HG02759 (cell line): ENCODE measurements at regions not wholly inside any gene's neighbourhood (a gene's known extent, or its start where the extent isn't known, plus 50 kb on each side); places are given as distances from the start of the nearest gene placed in this dataset.

Experiments used
- ATAC-seq: cut with Tn5 transposase; IDR thresholded peaks from one replicate; pipeline ENCODE4 v1.9.1; 2021; ENCODE audit warnings: mild to moderate bottlenecking, moderate library complexity; ENCODE audit not compliant: unreplicated experiment

DNA sequence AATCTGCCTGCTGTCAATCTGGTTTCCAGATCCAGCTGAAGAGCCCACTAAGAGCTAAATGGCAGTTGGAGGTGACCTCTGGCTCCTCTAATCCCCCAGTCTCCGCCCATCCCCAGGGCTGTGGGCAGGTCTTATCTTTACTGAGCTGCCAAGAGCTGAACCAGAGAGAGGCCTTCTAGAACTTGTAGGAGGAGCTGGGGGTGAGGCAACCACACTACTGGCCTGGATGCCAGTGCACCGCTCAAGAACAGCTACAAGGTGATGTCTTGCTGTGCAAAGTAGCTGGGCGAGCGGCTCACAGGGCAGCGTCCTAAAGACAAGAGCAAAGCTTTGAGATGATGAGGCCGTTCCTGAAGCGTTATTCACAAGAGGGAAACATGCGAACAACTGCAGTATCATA lies 374.6 kb downstream of the CTTN start:
- no peak for ATAC-seq

DNA sequence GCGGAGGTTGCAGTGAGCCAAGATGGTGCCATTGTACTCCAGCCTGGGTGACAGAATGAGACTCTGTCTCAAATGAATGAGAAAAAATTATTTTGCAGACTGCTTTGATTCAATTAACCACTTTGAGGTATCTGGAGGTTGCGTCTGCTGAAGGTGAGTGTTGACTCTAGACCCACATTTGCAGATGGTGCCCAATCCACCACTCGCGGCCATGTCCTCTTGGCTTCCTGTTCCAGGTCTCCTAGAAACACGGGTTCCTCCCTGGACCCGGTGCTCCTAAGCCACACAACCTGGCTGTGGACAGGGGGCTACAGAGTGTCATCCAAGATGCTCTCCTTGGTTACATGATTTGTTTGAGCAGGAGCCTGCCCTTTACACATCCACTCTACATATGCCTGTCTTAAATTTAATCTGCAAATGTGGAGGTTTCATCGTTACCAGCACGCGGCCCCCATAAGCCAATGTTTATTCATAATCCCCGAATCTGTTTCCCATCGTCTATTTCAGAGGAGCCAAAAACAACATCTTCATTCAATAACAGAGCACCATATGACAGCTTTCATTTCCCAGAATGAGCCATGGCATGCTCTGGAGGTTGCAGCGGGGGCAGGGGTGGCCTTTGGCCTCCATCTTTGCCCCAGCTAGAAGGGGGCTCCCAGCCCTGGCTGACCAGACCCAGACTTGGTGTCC lies 377.2 kb downstream of the CTTN start:
- no peak for ATAC-seq

DNA sequence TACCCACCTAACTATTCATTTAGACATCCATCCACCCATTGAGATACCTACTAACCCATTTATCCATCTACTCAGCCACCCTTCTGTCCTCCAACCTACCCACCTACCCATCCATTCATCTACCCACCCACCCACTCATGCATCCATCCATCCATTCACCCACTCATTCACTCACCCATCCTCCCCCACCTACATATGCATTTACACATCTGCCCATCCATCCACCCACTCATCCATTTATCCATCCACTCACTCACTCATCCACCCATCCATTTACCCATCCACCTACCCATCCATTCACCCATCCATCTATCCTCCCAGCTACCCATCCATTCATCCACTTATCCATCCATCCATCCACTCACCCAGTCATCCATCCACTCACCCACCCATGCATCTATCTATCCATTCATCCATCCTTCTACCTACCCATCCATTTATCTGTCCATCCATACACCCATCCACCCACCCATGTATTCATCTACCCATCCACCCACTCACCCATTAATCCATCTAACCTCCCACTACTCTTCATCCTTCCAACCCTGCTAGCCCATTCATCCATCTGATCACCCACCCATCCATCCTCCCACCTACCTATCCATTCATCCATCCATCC lies 378.7 kb downstream of the CTTN start:
- ATAC-seq: no peak

DNA sequence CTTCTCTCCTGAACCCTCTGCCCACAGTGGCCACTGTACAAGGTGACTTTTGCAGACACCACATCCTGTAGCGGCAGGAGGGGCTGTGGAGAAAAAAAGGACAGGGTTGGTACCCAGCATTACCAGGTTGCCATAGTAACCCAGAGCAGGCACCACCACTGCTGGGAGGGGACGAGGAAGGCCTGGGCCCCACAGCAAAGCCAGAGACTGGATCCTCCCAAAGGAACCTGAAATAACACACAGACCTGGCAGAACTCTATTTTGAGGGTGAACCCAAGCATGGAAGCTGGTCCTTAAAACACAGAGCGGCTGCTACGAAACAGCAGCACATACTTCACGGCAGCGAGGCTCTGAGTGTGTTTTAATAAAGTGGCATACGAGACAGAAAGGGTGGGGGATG lies 380.6 kb downstream of the CTTN start:
- ATAC-seq: no peak

DNA sequence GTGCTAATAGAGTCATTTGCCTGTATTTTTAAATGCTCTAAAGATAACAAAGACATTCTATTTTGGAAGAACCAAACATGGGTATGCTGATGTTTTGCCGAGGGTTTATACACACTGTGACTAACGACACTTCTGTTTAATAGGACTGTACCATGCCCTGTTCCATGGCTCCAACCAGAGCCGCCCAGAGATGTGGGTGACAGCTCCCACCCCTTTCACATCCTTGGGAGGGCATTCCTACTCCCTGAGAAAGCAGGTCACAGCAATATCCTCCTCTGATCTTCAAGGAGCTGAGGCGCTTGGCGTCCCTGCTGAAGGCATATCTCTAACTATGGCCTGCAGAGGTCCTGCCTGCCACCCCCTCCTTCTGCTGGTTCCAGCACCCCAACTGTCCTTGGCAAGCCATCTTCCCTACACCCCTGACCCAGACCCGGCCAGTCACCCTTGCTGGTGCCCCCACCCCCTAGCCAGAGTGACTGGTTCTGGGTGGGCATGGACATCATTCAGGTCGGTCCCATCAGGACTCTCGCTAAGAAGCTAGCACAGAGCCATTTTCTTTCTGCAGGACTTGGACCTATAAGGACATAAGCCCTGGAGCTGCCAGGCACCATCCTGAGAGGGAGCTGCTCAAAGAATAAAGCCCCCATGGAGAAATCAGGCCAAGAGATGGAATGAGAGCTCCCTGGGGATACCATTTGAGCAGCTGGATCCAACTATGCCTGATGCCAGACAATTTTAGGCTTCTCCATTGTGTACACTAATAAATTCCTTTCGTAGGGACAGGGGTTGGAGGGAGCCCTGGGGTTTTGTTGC lies 381.3 kb downstream of the CTTN start:
- no peak for ATAC-seq

DNA sequence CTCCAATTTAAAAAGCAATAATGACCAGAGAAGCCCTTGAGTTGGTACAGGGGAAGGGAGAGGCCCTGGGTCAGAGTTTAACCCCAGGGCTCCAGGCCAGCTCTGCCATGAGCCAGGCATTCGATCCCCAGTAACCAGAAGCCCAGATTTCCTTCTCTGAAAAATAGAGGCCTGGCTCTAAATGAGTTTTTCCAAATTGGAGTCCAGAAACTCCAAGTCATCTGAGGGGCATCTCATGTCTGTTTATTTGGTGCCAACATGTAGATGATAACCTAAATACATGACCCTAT lies 381.9 kb downstream of the CTTN start:
- no peak for ATAC-seq

DNA sequence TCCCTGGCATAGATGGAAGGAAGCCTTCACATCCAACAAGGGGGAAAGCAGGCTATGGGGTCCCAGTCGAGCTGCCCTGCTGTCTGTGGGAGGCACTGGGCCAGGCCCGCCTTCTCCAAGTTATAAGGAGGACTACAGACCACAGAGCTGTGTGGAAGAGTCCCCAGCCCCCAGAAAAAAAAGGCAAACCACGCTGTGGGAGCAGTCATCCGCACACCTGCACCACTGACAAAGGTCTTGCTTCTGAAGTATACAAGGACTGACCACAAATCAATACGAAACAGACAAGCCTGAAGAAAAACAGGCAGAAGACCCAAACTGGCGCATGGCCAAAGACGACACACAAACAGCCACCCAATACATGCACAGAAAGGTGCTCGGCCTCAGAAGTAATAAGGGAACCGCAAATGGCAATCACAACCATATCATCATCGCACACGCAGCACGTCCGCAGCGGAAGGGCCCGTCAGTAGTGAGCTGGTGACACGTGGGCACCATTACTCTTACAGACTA lies 384.1 kb downstream of the CTTN start:
- no peak for ATAC-seq

DNA sequence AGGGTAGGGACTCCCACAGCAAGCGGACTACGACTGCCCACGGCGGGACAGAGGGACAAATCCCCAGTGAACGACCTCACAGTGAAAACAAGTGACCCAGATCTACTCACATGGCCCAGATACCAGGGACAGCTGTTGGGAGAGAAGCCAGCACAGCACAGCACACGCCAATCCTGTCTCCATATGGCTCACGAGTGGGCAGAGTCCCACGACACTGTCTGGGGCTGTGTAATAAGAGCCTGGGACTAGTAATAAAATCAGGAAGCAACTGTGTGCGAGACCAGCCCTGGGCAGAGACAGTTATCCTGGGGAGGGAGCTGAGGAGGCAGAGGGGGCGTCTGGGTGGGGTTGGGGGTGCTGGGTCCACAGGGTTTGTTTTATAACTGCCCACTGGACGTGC lies 385.0 kb downstream of the CTTN start:
- no peak for ATAC-seq

DNA sequence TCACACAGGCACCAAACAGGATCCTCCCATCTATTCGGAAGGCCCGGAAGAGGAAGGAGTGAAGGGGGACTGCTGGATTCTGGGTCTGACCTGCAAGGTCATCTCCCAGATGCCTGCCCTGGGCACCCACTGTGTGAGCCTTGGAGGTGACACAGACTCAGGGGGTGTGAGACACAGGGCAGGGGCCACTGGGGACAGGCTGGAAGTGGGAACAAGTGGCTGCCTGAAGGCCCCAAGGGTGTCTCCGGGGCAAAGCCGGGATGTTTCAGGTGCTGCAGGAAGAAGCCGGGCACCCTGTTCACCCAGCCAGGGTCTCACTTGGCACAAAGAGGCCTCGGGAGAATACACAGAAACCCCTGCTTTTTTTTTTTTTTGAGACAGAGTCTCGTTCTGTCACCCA lies 385.5 kb downstream of the CTTN start:
- ATAC-seq: no peak

DNA sequence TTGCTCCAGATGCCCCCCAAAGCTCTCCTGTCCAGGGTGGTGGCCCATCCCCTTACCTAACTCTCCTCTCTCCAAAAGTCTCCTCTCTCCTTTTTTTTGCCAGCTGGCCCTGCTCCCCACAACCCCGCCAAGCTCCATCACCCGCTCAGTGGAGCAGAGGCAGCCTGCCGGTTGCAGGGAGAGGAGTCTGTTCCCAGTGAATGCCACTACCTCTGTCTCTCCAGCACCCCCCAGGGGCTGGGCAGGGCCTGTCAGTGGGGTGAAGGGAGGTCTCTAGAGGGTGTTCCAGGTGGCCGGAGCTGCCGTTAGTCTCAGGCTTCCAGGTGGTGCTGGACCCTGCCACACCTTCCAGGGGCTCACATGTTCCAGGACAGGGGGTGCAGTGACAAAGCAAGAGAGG lies 387.0 kb downstream of the CTTN start:
- no peak for ATAC-seq

DNA sequence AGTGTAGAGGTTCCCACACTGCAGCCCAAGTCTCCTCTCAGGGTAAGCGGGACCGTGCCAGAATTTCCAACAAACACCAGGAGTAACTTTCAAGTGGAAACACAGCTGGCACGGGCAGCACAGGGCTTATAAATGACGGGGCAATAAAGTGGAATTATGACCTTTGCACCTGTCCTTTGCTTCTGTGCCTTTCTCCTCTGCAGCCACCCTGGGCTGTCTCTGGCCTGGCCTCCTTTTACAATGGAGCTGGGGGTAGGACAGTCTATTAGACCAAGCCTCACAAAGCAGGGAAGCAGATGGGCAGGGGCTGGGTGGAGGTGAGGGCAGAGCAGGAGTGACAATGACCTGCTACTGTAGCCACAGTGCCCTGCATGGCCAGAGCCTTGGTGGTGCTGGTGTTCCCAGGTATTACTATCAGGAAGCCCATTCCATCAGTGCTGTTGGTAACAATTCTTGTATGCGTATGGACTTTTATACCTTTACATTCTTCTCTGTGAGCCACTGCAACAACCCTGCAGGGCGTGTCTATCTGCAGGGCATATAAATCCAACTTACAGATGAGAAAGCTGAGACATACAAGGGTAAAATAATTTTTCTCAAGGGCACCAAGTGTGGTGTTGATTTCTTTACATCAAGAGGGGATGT lies 387.8 kb downstream of the CTTN start:
- ATAC-seq: no peak

DNA sequence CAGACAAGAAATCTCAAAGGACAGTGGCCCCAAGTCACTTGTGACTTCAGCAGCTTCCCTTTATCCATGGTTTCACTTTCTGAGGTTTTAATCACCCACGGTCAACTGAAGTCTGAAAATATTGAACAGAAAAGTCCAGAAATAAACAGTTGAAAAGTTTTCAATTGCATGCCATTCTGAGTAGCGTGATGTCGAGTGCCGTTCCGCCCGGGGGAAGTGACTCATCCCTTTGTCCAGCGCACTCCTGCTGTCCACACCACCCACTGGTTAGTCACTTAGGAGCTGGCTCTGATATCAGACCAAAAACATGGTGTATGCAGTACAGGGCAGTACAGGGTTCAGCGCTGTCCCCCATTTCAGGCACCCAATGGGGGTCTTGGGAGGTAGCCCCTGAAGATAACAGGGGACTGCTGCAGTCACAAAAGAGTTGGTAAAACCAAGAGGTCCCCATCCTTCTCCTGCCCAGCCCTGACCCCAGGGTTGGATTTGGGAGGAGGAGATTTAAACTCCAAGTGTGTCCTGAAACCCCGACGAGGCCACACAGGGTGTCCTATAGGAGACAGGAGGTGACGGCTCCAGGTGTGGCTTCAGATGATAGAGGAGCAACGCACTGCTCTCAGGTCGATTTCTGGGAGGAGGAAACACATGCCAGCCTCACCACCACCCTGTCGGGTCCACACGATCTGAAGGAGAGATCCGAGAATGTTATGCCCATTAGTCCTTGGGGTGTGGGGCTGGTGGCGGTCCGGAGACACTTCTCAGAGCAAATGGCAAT lies 390.1 kb downstream of the CTTN start:
- no peak for ATAC-seq

DNA sequence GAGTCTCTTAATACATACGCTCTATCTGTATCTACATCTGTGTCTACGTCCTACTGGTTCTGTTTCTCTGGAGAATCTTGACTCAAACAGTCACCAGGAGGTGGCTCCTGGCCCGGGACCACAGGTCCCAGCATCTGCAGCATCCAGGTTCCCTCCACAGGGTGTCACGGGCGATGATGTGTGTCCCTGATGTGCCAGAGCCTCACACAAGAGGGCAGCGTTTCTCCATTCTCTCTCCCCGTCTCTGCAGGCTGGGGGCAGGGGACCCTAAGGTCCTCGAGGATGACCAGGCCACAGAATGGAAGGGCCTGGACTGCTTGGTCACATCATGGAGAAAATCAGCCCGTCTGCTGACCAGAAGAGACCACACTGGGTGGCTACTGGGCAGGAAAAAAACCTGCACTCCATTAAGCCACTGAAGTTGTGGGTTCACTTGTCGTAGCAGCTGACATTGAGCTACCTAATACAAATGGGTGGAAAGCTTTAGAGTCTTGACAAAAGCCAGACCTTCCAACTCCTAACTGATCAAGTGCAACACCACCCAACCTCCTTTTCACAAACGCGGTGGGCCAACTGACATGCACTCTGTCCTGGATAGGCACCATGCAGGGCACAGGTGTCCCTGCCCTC lies 392.5 kb downstream of the CTTN start:
- no peak for ATAC-seq

DNA sequence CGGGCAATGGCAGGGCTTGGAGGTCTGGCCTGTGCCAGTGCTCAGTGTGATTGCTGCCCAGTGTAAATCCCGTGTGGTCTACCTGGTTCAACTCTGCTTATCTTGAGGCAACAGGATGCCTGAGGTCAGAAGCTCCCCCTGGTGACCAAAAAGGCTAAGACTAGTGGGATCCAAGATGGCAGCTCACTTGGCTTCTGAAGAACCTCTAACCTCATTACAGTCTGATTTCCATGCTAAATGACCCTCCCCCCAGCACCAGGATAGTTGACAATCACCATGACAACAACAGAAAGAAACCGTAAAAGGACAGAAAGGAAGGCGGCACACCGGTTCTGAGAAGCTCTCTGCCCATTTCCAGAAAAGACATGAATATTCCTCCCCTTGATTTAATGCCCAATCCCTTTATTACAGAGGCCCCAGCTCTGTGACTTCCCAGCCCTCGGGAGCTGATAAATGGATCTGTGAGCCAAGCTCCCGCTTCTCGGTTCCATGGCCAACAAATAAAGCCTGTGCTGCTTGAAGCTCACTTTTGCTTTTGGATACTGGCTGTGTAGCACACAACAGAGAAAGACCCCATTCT lies 398.4 kb downstream of the CTTN start:
- ATAC-seq: no peak

DNA sequence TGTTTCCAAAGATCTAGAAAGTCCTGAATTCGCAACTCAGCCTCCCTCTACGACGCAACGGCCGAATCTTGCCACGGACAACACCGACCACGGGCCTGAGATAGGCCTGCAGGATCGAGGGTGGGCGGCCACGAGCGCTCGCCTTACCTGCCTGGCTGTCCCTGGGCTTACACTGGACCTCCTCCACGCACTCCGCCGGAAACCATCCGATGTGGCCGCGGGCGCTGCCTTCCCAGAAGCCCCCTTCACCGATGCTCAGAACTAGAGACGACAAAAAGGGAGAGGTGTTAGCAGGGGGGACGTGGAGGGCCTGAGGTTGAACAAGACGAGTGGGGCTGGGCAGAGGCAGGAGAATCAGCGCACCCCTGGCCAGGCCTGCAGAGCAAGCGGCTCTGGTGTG lies 400.0 kb downstream of the CTTN start:
- ATAC-seq: no peak

DNA sequence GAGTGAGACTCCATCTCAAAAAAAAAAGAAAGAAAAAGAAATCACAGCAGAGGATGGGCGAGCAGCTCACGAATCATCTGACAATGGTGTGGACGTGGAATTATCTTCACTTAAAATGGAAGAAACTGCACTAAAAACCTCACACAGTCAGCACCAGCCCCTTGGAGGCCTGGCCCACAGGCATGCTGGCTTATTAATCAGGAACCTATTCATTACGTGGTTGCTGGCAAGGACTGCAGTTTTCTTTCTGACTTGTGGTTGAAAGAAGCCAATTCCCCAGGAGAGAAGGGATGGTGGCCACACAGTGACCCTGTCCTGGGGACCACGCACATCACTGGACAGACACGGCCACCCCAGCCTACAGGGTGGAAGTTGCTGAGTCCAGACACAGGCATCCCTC lies 401.1 kb downstream of the CTTN start:
- ATAC-seq: no peak

DNA sequence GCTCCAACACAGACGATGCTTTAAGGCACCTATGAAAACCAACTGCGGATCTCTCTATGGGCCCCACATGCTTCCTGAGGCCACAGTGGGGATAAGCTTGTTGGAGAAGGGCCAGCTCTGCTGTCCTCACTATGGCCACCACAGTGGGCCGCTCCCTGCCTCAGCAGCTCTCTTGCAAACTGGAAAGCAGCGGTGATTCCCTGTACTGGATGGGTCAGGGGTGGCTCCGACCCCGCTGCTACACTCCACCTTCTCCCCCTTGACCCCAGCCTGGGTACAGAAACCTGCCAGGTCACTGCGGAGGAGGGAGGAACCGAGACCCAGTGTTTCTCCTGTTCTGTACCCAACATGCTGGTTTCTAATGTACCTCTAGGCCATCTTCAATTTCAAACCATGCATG lies 403.9 kb downstream of the CTTN start:
- ATAC-seq: no peak

DNA sequence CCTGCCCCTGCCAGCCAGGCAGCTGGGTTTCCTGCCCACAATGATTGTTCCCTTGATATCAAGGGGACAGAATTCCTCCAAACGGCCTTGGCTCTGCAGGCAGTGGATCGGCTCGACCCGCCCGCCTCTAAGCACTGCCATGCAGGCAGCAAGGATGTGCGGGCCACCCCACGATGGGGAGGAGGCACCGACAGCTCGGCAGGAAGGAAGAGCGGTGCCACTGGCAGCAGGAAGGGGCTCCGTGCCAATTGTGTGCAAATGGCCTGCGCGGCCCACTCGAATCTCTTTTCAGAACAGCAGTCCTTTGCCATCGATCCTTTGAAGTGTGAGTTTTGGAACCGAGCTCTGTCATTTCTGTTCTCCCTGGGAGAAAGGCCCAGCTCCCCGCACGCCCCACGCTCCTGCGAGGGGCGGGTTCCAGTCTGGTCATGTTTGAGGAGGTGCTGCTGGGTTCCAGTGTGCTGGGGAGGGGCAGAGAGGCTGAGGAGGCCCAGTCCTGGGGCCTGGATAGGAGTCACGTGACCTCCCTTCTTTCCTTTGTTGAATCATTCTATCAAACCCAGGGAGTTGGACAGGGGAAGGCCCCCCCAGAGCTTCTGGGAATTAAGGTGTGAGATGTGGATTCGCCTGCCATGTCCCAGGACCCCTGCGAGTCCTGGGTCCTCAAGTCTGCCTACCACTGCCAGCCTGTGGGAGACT lies 406.0 kb downstream of the CTTN start:
- ATAC-seq: no peak

DNA sequence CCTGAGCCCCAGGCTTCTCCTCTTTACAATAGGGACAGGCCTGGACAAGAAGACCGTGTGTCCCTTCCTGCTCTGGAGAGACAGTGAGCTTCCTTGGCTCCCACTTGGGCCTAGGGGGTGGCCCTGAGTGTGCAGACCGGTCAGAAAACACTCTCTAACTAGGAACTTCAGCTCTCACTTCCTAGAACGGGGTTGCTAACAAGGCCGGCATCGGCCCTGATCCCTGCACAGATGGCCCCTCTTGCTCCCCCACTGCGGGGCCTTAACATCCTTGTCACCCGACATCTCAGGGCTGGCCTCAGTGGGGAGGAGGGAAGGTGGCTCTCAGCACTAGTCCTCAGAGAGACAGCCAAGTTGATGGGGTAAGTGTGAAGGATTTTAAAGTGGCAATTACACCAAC lies 406.9 kb downstream of the CTTN start:
- no peak for ATAC-seq

DNA sequence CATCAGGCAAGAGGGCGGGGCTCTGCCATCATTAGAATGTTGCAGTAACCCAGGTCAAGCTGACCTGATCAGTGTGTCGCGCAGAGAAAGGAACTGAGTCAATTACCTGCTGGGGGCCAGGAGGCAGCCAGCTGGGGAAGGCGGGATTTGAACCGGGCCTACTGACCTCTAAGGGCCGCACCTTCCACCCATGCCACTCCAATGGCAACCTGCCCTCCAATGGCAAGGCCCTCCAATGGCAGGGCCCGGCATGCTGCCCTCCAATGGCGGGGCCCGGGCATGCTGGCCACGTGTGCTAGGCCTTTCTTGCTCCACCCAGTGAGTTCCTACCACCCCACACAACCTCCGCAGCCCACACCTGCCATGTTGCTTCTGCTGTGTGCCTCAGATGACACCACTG lies 407.6 kb downstream of the CTTN start:
- no peak for ATAC-seq
